Islet of Langerhans (tissue), 1 donor: ENCODE measurements at regions not wholly inside any gene's neighbourhood (a gene's known extent, or its start where the extent isn't known, plus 50 kb on each side); places are given as distances from the start of the nearest gene placed in this dataset.
A peak's percentile ranks its signal among the peaks of the same experiment; 100 is the strongest.
"Not testable (repeated sequence)": the region's sequence is repeated elsewhere in the genome, so short reads cannot be mapped to it uniquely, and the experiment has no call there.

Experiments used
- FAIRE-seq: peaks from one replicate; lab custom pipeline; 2011; peaks lifted over from hg19 to GRCh38; lab: Jason Lieb, UNC

GRCh38 chrY:11461406-11461805, 1239.6 kb upstream of the USP9Y start:
- peak; percentile 73 for FAIRE-seq

- not testable (repeated sequence) for FAIRE-seq
Measured at GRCh38 chrY:11466778-11467177, 1234.3 kb upstream of the USP9Y start.
